ENCODE measurements at regions not wholly inside any gene's neighbourhood (a gene's known extent, or its start where the extent isn't known, plus 50 kb on each side); places are given as distances from the start of the nearest gene placed in this dataset.

- DNase-seq, result peak; percentile 61
Measured at GRCh38 chr22:49540913-49541692, 286.6 kb downstream of the BRD1 start.

DNA sequence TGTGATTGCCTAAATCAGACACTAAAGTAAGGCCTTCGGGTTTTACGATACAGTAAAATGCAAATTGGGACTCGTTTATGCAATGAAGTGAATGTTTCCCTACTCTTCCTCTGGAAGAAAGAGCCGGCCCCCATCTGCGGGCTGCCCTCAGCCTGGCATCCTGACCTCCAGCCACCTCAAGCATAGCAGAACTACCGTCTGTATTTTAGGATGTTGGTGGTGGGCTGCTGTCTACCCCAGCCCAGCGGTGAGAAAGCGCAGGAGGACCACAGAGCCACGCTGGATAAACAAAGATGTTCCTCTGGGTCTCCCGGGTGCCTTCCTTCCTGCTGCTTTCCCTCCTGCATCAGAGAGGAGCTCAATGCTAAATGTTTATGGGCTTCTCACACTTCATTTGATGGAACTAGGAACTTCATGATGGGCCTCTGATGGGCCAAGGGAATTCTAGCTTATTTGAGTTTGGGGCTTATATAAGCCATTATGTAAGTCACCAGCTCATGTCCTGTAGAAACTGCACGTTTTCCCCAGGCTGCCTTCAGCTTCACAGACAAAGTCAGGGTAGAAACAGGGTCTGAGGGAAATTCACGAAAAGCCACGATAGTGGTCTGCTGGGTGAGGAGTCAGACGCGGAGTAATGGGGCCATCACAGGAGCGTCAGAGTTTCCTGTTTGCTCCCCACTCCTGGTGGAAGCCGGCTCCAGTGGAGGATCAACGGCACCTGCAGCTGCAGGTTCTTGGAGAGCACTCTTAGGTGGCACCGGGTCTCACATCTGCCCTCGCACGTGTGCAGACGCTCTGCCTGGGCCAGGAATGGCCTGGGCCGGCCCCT lies 287.4 kb downstream of the BRD1 start:
- peak; percentile 14 for DNase-seq

GRCh38 chr22:49538006-49538405 lies 289.7 kb downstream of the BRD1 start:
- peak; percentile 17 for DNase-seq

DNA sequence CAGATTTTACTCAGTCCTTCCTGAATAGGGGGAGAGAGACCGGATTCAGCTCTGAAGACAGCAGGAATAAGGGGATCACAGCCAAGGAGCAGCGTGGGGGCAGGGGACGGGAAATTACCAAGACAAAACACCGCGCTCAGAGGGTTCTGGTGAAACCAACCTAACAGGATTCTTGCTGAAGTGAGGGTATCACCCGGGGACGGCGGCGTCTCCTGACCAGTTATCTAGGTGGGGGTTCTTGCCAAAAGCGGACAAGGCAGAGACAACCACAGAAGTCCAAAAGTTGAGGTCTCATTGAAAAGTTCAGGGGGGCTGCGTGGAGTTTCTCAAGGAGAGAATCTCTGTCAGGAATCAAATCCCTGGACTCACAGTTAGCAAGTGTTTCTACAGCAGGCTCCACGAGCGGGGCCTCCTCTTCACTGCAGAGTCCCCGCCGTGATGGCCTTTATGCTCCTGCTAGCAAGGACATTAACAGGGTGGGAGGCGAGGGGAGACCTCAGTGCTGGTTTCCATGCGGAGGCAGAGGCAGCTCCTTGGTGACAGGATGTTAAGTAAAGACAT lies 291.0 kb downstream of the BRD1 start:
- DNase-seq, result peak; percentile 37

- DNase-seq, result peak; percentile 17
Measured at GRCh38 chr22:49535527-49536125, 292.0 kb downstream of the BRD1 start.

GRCh38 chr22:49535126-49535525 lies 292.5 kb downstream of the BRD1 start:
- DNase-seq, result peak; percentile 31

- DNase-seq, result peak; percentile 46
Measured at GRCh38 chr22:49534386-49534785, 293.3 kb downstream of the BRD1 start.

- DNase-seq, result peak; percentile 31
Measured at GRCh38 chr22:49533886-49534285, 293.8 kb downstream of the BRD1 start.

GRCh38 chr22:49532869-49533802 lies 294.5 kb downstream of the BRD1 start:
- no peak for DNase-seq

GRCh38 chr22:49531368-49531791 lies 296.3 kb downstream of the BRD1 start:
- DNase-seq, result no peak

- no peak for DNase-seq
Measured at GRCh38 chr22:49530671-49531367, 296.9 kb downstream of the BRD1 start.

GRCh38 chr22:49528420-49528720 lies 299.3 kb downstream of the BRD1 start:
- DNase-seq, result no peak

DNA sequence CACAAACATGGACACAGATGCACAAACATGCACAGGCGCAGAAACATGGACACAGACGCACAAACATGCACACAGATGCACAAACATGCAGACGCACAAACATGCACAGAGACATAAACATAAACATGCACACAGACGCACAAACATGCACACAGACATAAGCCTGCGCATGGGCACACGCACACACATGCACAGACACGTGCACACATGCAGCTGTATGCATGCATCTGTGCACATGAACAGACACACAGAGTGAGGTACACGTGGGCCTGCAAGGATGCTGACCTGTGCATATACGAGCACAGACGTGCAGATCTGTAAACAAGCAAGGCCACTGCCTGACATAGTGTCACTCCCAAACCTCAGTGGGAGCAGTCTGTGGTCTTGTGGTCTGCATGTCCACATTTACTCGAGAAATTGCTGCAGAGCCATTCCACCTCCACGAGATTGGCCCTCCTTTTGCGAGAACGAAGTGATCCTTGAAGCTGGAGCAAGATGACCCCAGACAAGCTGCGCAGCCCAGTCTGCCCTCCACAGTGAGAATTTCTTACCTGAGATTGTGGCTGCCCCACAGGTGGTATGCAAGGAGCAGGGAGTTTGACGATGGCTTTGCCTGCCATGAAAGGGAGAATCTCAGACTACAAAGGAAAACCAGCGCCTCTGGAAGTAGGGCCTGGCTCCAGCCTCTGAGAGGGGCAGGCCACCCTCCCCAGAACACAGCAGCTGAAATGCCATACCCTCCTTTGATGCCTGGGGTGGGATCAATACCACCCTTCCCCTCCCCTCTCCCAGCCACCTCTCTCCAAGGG lies 299.9 kb downstream of the BRD1 start:
- DNase-seq, result no peak

GRCh38 chr22:49525801-49526535 lies 301.7 kb downstream of the BRD1 start:
- no peak for DNase-seq

- peak; percentile 14 for DNase-seq
Measured at GRCh38 chr22:49525360-49525759, 302.3 kb downstream of the BRD1 start.

DNA sequence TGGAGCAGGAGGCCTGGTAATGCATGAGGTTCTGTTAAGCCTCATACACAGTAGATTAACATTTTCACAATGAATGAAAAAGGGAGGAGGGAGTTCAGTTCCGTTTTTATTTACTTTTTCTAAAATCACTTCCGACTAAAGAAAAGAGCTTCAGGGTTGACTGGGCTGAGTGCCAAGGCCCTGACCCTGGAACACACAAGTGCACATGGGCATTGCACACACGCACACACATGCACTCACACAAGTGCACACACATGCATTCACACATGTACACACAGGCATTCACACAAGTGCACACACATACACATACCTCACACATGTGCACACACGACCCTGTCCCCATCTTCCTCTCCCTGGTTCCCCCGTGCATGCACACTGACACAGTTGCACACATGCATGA lies 303.3 kb downstream of the BRD1 start:
- DNase-seq, result peak; percentile 6

- peak; percentile 22 for DNase-seq
Measured at GRCh38 chr22:49523374-49524008, 304.2 kb downstream of the BRD1 start.

GRCh38 chr22:49522582-49523373 lies 304.9 kb downstream of the BRD1 start:
- no peak for DNase-seq

DNA sequence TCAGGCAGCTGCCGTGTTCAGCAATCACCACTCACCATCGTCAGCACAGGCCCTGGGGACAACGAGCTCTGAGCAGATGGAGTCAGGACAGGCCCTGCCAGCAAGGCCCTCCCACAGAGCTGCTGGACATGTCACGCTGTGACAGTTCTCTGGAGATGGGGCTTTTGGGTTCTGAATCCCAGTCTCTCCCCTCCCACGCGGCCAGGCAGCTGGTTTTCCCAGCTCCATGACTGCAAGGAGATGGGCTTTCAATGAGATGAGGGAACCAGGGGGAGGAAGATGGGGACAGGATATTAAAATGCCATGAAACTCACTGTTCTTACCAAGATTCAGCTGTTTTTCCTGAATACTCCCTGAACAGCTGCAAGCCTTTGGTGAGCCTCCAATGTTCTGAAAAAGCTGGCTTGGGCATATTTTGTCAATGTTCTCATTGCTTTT lies 305.9 kb downstream of the BRD1 start:
- DNase-seq, result no peak
